ENCODE measurements at regions not wholly inside any gene's neighbourhood (a gene's known extent, or its start where the extent isn't known, plus 50 kb on each side); places are given as distances from the start of the nearest gene placed in this dataset.
"Not testable (repeated sequence)": the region's sequence is repeated elsewhere in the genome, so short reads cannot be mapped to it uniquely, and the experiment has no call there.

- DNase-seq (ENCODE audit: low read depth in 2 of 2) = no peak
Measured at GRCh38 chr3:177705976-177706823, 508.9 kb upstream of the TBL1XR1 start.

DNA sequence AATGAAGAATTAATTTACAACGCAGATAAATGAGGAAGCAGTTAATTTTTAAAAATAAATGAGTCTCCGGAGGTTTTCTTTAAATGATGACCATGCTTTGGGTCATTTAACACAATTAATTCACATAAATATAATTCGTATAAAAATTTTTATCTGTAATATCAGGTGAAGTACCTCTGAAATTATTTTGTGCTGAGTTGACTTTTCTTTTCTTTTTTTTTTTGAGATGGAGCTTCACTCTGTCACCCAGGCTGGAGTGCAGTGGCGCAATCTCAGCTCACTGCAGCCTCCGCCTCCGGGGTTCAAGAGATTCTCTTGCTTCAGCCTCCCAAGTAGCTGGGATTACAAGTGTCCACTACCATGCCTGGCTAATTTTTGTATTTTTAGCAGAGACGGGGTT lies 512.2 kb upstream of the TBL1XR1 start:
- DNase-seq (ENCODE audit: low read depth in 2 of 2) = not testable (repeated sequence)

GRCh38 chr3:177710506-177710905 lies 513.2 kb upstream of the TBL1XR1 start:
- no peak for DNase-seq (ENCODE audit: low read depth in 2 of 2)

DNA sequence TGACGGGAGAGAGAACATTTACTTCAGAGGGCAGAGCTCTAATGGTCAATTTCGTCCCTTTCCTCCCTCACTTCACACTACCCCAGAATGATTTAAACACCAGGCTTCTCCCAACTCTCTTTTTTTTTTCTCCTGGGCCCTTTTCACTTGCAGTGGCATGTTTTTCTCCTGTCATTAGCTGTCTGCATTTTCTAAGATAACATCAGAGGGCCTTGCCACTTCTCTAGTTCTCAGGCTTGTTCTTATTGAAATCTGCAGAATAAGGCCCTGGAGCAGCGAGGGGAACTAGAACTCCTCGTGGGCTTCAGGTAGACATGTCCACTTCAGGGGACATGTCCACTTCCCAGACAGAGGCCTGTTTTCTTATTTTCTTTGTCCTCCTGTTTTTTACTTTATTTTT lies 514.4 kb upstream of the TBL1XR1 start:
- DNase-seq (ENCODE audit: low read depth in 2 of 2) = no peak

GRCh38 chr3:177713928-177714900 lies 516.9 kb upstream of the TBL1XR1 start:
- no peak for DNase-seq (ENCODE audit: low read depth in 2 of 2)

- no peak for DNase-seq (ENCODE audit: low read depth in 2 of 2)
Measured at GRCh38 chr3:177714945-177715344, 517.7 kb upstream of the TBL1XR1 start.

DNA sequence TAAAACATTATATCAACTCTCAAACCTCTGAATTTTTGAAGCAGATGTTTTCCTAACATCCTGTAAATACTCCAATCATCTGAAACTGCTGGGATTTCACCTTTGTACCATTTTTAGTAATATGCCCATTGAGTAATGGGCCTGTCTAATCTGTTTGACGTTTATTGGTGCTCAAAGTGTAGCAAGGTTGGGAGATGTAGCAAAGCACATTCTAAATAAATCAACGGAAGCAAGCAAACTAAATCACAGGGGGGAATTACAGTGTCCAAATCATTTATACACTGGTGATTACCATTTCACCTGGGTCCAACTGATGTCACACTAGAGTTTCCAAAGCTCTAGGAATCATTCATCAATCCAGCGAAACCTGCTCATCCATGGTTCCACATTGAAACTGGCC lies 518.7 kb upstream of the TBL1XR1 start:
- no peak for DNase-seq (ENCODE audit: low read depth in 2 of 2)

- not testable (repeated sequence) for DNase-seq (ENCODE audit: low read depth in 2 of 2)
Measured at GRCh38 chr3:177720927-177721326, 523.6 kb upstream of the TBL1XR1 start.

DNA sequence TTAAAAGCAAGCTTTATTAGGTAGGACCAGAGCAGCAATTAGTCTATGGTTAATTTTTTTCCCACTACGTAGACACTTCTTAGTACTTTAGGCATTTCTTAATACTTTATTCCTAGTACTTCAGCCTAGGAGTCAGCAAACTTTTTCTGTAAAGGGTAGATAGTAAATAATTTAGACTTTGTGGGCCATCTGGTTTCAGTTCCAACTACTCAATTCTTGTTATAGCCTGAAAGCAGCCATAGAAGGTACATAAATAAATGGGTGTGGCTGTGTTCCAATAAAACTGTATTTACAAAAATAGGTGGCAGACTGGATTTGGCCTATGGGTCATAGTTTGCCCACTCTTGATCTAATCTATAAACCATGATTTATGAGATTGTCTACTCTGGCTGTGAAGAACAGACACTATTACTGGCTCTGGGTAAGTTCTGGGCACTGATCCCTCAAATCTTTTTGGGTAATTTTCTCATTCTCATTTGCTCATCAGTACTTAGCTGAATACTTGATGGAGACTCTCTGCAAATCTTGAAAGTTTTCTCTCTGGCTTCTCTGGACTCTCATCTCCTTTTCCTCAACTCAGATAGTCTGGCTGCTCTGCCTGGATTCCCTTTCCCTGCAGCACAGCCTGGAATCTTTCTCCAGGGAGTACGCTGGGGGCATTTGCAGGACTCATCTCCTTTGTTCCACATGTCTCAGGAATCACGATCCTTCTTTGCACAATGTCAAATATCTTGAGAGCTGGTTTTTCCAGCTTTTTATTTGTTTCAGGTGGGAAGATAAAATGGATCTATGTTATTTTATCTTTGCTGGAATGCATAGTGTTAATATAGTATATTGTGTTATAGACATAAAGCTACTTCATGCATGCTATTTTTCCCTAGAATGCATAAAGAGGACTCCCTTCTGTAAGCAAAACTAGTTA lies 524.8 kb upstream of the TBL1XR1 start:
- DNase-seq (ENCODE audit: low read depth in 2 of 2) = no peak

DNA sequence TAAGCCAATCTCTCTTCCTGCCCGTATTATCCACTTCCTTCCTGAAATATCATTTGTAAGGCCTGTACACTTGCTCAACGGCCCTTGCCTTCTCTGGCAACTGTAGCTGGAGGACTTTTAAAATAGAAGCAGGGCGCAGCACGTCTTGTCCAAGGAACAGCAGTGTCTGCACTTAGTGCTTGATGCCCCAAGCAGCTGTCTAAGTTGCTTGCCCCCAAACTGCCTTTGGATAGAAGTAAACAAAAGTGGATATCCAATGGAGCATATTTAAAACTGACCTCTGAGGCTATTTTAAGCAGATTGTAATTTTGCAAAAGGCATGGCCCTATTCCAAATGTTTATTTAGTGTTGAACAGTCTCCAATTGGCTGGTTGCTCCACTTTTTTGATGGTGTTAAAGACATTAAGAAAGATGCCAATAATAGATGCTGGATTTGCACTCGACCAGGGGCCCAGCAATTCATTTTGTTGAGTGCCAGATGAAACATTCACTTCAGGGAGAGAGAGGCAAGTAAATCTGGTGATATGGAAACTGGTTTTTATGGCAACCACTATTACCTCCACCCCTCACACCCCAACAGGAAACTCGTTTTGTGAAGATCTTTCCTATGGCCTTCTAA lies 526.8 kb upstream of the TBL1XR1 start:
- DNase-seq (ENCODE audit: low read depth in 2 of 2) = no peak

DNA sequence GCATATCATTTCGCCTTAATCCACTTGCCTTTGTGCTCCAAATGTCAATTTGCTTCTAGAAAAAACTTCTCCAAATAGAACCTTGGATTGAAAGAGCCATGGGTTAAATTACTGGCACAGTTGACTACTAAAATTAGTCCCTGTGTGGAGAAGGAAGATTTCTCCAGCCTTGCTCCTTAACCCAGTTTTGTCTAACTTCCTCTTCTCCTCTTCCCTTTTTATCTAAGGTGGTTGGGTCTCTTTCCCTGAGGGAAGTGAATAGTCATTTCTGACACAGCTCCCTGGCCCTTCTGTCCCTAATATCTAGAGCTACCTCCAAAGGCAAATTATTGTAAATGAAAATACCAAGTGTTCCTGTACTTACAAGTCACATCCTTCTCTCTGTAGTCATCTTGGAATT lies 527.9 kb upstream of the TBL1XR1 start:
- no peak for DNase-seq (ENCODE audit: low read depth in 2 of 2)

DNA sequence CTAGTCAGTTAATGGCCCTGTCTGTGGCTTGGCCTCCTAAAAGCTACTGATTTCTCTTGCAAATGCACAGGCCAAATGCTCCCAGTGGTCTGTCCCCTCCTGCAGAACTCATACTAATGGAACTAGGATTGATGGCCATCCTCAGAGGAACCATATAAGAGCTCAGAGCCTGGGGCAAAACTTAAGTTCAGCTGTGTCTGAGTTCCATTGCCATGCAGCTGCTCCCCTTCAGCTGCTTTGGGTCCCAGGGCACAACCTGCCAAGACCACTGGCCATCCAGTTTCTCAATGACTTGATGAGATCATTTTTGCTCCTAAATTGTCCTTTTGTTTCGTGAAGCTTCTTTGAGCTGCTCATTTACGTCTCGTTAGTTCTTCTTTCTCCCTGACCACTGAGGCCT lies 529.5 kb upstream of the TBL1XR1 start:
- no peak for DNase-seq (ENCODE audit: low read depth in 2 of 2)

GRCh38 chr3:177729956-177730681 lies 532.8 kb upstream of the TBL1XR1 start:
- DNase-seq (ENCODE audit: low read depth in 2 of 2) = peak; percentile 53 to 57

DNA sequence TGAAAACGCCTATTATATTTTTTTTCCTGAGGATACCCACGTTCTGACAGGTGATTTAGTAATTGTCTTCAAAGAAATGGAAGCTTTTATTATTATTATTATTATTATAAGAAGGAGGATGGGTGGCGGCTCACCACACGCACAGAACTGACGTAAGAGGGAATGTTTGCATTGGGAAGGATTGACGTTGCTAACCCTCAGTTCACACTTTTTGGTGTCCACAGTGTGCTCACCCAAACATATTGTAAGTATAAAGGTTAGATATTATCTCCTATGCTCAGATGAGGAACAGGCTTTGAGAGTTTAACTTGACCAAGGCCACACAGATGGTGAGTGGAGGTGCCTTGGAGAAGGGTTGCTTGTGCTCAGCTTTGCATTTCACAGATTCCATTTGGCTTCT lies 533.5 kb upstream of the TBL1XR1 start:
- DNase-seq (ENCODE audit: low read depth in 2 of 2) = no peak

- DNase-seq (ENCODE audit: low read depth in 2 of 2) = peak; percentile 74 to 76
Measured at GRCh38 chr3:177731644-177732268, 534.5 kb upstream of the TBL1XR1 start.

DNA sequence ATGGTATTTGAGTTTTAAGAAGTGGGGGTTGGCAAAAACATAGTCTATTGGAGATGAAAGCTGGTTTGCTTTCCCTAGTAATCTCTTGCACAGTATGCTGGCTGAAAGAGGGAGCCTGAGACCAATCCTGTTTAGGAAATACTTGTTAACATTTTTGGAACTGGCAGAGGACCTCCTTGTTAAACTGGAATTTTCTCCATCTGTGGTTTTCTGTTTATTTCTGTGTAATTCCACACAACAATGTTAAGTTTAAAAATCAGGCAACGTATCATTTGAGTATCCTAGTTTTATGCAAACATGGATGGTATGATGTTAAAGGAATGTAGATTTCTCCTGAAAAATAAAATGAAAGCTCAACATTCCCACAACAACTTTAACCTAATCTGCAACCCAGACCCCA lies 536.0 kb upstream of the TBL1XR1 start:
- DNase-seq (ENCODE audit: low read depth in 2 of 2) = no peak

DNA sequence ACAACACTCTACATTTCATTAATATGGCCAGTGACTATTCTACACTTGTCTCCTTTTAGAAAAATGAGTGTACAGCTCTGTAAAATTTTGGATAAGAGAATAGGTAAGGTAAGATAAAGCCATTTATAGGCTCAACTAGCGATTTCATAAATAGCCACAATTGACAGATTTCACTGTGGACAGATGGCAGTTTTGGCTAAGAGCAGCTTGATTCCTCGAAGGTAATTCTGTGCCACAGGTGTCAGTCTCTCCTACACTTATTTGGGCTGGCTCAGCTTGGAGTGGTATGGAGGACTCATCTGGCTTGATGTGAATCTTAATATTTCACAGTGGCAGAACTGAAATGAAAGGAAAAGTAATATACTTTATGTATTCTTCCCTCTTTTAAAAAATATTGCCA lies 536.7 kb upstream of the TBL1XR1 start:
- no peak for DNase-seq (ENCODE audit: low read depth in 2 of 2)

DNA sequence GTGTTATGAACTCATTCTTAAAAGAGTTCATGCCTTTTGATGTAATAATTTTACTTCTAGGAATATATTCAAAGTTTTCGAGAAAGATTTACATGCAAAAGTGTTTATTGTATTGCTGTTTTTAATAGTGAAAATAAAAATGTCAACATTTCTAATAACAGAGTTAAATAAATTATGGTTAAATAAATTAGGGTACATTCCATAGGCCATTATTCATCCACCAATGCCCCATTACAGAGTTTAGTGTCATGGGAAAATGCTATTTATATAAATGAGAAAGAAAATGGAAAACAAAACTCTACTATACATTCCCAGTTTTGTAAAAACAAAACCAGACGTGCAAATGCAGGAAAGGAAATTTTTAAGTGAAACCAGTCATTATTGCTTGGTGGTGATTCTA lies 538.1 kb upstream of the TBL1XR1 start:
- DNase-seq (ENCODE audit: low read depth in 2 of 2) = no peak

DNA sequence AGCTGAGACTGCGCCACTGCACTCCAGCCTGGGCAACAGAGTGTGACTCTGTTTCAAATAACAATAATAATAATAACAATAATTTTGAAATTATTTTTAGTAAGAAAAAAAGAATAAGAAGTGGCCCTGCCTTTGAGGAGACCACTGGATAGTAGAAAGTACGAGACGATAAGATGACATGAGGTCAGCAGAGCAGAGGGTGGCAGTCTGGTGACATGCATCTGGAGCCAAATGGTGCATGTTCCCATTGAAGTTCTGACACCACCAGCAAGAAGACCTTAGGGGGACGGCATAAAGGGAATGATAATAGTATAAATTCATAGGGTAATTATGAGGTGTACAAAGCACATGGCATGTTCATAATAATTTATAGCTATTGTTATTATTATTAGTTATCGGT lies 542.2 kb upstream of the TBL1XR1 start:
- DNase-seq (ENCODE audit: low read depth in 2 of 2) = no peak

- no peak for DNase-seq (ENCODE audit: low read depth in 2 of 2)
Measured at GRCh38 chr3:177740254-177740653, 543.0 kb upstream of the TBL1XR1 start.

All from fibroblast of skin of left biceps (primary cell).